Epithelial cell of proximal tubule (primary cell): ENCODE measurements at regions not wholly inside any gene's neighbourhood (a gene's known extent, or its start where the extent isn't known, plus 50 kb on each side); places are given as distances from the start of the nearest gene placed in this dataset.
"Not testable (repeated sequence)": the region's sequence is repeated elsewhere in the genome, so short reads cannot be mapped to it uniquely, and the experiment has no call there.

ENCODE experiments used
- DNase-seq: peaks from one replicate; pipeline ENCODE4 v3.0.0-alpha.2; 2011; ENCODE audit warnings: low read depth
- H3K4me3 ChIP-seq: 2 replicates; pipeline ENCODE4 v1.5.1; 2011; ENCODE audit warnings: low read depth, mild to moderate bottlenecking, low read length
- CTCF ChIP-seq: conservative IDR thresholded peaks from 2 replicates; pipeline ENCODE4 v1.5.1; 2012; ENCODE audit warnings: low read depth, mild to moderate bottlenecking, low read length

DNA sequence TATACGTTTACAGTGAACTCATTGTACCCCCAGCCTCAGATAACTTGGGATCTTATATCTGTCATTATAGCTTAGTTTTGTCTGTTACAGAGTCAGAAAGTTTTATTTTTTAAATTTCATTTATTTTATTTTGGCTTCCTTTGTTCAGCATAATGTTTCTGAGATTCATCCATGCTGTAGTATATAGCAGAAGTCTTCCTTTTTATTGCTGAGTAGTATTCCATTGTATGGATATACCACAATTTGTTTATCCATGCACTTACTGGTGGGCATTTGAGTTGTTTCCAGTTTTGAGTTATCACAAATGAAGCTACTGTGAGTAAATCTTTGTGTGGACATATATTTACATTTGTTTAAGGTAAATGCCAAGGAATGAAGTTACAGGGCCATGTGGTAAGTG, 122.3 kb downstream of the ADCYAP1 start:
- no peak for DNase-seq
- TF ChIP-seq CTCF: no peak
- H3K4me3 ChIP-seq: no peak overlapping the region

- H3K4me3 ChIP-seq, DNase-seq: not testable (repeated sequence)
Measured at GRCh38 chr18:1033092-1033491, 128.4 kb downstream of the ADCYAP1 start.

DNA sequence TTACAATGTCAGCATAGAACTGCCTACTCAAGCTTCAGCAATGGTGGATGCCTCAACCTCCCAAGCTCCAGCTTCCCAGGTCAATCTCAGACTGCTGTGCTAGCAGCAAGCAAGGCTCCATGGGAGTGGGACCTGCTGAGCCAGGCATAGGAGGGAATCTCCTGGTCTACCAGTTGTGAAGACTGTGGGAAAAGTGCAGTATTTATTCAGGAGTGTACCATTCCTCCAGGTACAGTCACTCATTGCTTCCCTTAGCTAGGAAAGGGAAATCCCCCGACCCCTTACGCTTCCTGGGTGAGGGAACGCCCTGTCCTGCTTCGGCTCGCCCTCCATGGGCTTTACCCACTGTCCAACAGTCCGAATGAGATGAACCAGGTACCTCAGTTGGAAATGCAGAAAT, 130.3 kb downstream of the ADCYAP1 start:
- H3K4me3 ChIP-seq: no peak overlapping the region
- no peak for DNase-seq
- no peak for TF ChIP-seq CTCF

DNA sequence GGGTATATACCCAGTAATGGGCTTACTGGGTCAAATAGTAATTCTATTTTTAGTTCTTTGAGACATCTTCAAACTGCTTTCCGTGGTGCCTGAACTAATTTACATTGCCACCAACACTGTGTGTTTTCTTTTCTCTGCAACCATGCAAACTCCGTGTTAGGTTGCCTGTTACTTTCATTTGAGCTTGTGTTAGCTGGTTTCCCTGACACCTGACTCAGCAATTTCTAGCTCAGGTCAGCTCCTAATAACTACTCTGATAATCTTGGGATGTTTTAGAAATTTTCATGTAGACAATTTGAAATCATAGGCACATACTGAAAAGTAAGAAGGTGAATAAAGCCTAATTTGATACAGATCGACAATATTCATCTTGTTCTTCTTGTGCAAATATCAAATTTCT, 132.3 kb downstream of the ADCYAP1 start:
- DNase-seq: no peak
- H3K4me3 ChIP-seq: no peak overlapping the region
- TF ChIP-seq CTCF: no peak

GRCh38 chr18:1037776-1038175, 133.1 kb downstream of the ADCYAP1 start:
- no peak overlapping the region for H3K4me3 ChIP-seq
- DNase-seq: no peak
- no peak for TF ChIP-seq CTCF

DNA sequence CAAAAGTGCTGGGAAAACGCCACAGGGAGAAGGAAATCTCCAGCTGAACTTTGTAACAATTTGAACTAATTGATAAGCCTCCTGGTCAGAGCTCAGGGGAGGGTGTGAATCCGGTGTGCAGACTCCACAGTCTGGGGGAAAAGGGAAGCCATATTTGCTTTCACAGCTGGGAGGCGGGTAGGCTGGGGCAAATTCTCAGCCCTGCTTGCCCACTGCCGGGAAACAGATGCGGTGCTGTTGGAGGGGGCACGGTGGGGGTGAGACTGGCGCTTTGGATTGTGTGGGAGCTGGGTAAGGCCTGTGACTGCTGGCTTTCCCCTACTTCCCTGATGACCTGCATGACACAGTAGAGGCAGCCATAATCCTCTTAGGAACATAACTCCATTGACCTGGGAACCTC, 134.8 kb downstream of the ADCYAP1 start:
- H3K4me3 ChIP-seq: no peak overlapping the region
- TF ChIP-seq CTCF: no peak
- DNase-seq: no peak

- not testable (repeated sequence) for H3K4me3 ChIP-seq, DNase-seq
Measured at GRCh38 chr18:1043039-1043438, 138.4 kb downstream of the ADCYAP1 start.

DNA sequence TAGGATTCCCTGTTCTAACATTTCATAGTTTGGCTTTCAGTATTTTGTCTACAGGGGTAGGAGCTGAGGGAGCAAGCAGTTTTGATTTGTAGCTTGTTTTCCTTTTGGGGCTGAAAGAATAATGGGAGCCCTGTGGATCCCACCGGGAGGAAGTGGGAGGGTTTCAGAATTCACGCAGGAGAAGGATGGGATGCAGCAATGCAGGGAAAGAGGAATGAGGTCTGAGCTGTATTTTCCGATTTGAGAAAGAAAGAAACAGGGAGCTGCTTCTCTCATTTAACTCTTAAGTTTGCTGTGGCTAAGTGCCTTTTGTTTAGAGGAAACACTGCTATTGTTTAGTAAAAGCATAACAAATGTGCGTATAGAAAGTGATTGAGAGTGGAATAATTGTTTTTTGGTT, 141.0 kb downstream of the ADCYAP1 start:
- TF ChIP-seq CTCF: no peak
- no peak overlapping the region for H3K4me3 ChIP-seq
- DNase-seq: no peak
